ENCODE measurements at regions not wholly inside any gene's neighbourhood (a gene's known extent, or its start where the extent isn't known, plus 50 kb on each side); places are given as distances from the start of the nearest gene placed in this dataset.

GRCh38 chr2:190799999-190800398 is 80.6 kb upstream of the GLS start:
- TF ChIP-seq, protein P1, sequence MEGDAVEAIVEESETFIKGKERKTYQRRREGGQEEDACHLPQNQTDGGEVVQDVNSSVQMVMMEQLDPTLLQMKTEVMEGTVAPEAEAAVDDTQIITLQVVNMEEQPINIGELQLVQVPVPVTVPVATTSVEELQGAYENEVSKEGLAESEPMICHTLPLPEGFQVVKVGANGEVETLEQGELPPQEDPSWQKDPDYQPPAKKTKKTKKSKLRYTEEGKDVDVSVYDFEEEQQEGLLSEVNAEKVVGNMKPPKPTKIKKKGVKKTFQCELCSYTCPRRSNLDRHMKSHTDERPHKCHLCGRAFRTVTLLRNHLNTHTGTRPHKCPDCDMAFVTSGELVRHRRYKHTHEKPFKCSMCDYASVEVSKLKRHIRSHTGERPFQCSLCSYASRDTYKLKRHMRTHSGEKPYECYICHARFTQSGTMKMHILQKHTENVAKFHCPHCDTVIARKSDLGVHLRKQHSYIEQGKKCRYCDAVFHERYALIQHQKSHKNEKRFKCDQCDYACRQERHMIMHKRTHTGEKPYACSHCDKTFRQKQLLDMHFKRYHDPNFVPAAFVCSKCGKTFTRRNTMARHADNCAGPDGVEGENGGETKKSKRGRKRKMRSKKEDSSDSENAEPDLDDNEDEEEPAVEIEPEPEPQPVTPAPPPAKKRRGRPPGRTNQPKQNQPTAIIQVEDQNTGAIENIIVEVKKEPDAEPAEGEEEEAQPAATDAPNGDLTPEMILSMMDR (IDR thresholded peaks at IDR 0.05; ENCODE audit: insufficient read depth, low read length) = no peak
- no peak for TF ChIP-seq REST (IDR thresholded peaks at IDR 0.05; ENCODE audit: insufficient replicate concordance, low read depth)

All from HL-60 (cell line).